ENCODE measurements at regions not wholly inside any gene's neighbourhood (a gene's known extent, or its start where the extent isn't known, plus 50 kb on each side); places are given as distances from the start of the nearest gene placed in this dataset.

DNA sequence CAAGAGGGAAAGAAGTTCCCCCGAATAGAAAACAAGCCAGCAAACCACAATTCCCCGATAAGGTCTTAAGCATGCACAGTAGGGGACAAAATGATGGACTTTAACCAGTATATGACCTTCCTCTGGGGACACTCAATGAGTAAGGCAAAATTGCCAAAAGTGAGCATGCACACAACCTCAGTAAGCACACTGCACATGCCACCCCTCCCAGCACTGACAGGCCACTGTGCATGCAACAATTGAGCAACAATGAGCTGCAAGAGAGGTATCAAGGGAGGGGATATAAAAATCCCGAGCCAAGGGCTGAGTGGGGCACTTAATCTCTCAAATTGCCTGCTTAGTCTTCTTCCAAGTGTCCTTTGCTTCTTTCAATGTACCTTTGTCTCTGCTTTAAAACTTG, 935.8 kb upstream of the SLC39A10 start:
- no peaks in the 10 kb centered on the region for H3K36me3 ChIP-seq (ENCODE audit: insufficient read depth, low read length)
- no peak overlapping the region for H2AFZ ChIP-seq (ENCODE audit: low read length)
- TF ChIP-seq, protein P1, sequence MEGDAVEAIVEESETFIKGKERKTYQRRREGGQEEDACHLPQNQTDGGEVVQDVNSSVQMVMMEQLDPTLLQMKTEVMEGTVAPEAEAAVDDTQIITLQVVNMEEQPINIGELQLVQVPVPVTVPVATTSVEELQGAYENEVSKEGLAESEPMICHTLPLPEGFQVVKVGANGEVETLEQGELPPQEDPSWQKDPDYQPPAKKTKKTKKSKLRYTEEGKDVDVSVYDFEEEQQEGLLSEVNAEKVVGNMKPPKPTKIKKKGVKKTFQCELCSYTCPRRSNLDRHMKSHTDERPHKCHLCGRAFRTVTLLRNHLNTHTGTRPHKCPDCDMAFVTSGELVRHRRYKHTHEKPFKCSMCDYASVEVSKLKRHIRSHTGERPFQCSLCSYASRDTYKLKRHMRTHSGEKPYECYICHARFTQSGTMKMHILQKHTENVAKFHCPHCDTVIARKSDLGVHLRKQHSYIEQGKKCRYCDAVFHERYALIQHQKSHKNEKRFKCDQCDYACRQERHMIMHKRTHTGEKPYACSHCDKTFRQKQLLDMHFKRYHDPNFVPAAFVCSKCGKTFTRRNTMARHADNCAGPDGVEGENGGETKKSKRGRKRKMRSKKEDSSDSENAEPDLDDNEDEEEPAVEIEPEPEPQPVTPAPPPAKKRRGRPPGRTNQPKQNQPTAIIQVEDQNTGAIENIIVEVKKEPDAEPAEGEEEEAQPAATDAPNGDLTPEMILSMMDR (conservative IDR thresholded peaks at IDR 0.05; ENCODE audit: low read length) = no peak
- no peak for TF ChIP-seq EZH2phosphoT487 (IDR thresholded peaks at IDR 0.05; ENCODE audit: borderline replicate concordance)
- no peaks in the 10 kb centered on the region for H3K79me2 ChIP-seq (ENCODE audit: insufficient read depth, low read length)
- no peak overlapping the region for H3K9ac ChIP-seq (ENCODE audit: low read depth, low read length, poor library complexity, severe bottlenecking)
- H3K4me2 ChIP-seq (ENCODE audit: low read depth, low read length, poor library complexity, severe bottlenecking) = no peak overlapping the region
- no peaks in the 10 kb centered on the region for H4K20me1 ChIP-seq (ENCODE audit: insufficient read depth, low read length, poor library complexity, severe bottlenecking)
- no peaks in the 10 kb centered on the region for H3F3A ChIP-seq (ENCODE audit: low read depth)
- H3K4me1 ChIP-seq (ENCODE audit: insufficient read depth, low read length, poor library complexity, severe bottlenecking) = no peaks in the 10 kb centered on the region
- H3K9me3 ChIP-seq (ENCODE audit: insufficient read depth, low read depth, low read length) = no peaks in the 10 kb centered on the region
- H3K4me3 ChIP-seq (ENCODE audit: low read length, poor library complexity, severe bottlenecking) = no peak overlapping the region
- H3K9me2 ChIP-seq (replicated peaks; ENCODE audit: low read depth, low read length) = no peaks in the 10 kb centered on the region
- no peaks in the 10 kb centered on the region for H3K27me3 ChIP-seq (ENCODE audit: insufficient read depth, low read length, poor library complexity, severe bottlenecking)

DNA sequence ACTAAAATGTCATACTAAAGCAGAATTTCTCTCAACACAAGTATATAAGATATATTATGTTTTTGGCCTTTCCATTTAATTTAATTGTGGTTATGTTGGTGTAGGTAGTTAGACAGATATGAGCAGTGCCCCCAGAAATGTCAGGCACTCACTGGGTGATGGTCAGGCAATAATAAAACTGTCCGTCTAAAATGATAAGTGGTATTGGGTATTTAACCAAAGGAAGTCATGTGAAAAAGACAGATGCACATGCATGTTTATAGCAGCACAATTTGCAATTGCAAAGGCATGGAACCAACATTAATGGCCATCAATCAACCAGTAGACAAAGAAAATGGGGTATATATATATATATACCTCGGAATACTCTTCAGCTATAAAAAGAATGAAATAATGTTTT, 936.6 kb upstream of the SLC39A10 start:
- Histone ChIP-seq H3K4me1 (ENCODE audit: insufficient read depth, low read length, poor library complexity, severe bottlenecking) (no peaks in the 10 kb centered on the region), H3K9me2 (replicated peaks; ENCODE audit: low read depth, low read length) (no peaks in the 10 kb centered on the region), H2AFZ (ENCODE audit: low read length) (no peak overlapping the region), H3K27me3 (ENCODE audit: insufficient read depth, low read length, poor library complexity, severe bottlenecking) (no peaks in the 10 kb centered on the region), H3F3A (ENCODE audit: low read depth) (no peaks in the 10 kb centered on the region), H3K4me2 (ENCODE audit: low read depth, low read length, poor library complexity, severe bottlenecking) (no peak overlapping the region), H3K9me3 (ENCODE audit: insufficient read depth, low read depth, low read length) (no peaks in the 10 kb centered on the region), H3K79me2 (ENCODE audit: insufficient read depth, low read length) (no peaks in the 10 kb centered on the region), H3K9ac (ENCODE audit: low read depth, low read length, poor library complexity, severe bottlenecking) (no peak overlapping the region), H3K4me3 (ENCODE audit: low read length, poor library complexity, severe bottlenecking) (no peak overlapping the region), H3K36me3 (ENCODE audit: insufficient read depth, low read length) (no peaks in the 10 kb centered on the region), H4K20me1 (ENCODE audit: insufficient read depth, low read length, poor library complexity, severe bottlenecking) (no peaks in the 10 kb centered on the region)
- TF ChIP-seq EZH2phosphoT487 (IDR thresholded peaks at IDR 0.05; ENCODE audit: borderline replicate concordance) = no peak
- TF ChIP-seq, protein P1 (conservative IDR thresholded peaks at IDR 0.05; ENCODE audit: low read length) = no peak

DNA sequence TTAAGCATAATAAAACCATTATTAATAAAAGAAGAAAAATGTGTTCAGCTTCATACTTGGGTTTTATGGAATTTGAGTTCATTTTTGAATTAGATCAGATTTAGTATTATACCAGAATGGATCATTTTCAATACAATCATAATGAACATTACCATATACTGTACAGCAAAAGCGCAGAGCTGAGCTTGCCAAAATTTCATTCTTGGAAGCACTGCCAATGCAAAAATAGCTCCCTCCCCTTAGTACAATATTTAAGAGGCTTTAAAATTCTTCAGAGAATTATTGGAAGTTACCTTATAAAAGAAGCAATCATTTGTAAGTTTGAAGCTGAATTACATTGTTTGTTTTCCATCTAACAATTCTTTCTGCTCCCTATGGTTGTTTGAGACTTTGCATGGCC, 938.1 kb upstream of the SLC39A10 start:
- Histone ChIP-seq H3K9me2 (replicated peaks; ENCODE audit: low read depth, low read length) (no peaks in the 10 kb centered on the region), H3F3A (ENCODE audit: low read depth) (no peaks in the 10 kb centered on the region), H3K36me3 (ENCODE audit: insufficient read depth, low read length) (no peaks in the 10 kb centered on the region), H3K79me2 (ENCODE audit: insufficient read depth, low read length) (no peaks in the 10 kb centered on the region), H3K4me3 (ENCODE audit: low read length, poor library complexity, severe bottlenecking) (no peak overlapping the region), H3K9me3 (ENCODE audit: insufficient read depth, low read depth, low read length) (no peaks in the 10 kb centered on the region), H3K9ac (ENCODE audit: low read depth, low read length, poor library complexity, severe bottlenecking) (no peak overlapping the region), H4K20me1 (ENCODE audit: insufficient read depth, low read length, poor library complexity, severe bottlenecking) (no peaks in the 10 kb centered on the region), H2AFZ (ENCODE audit: low read length) (no peak overlapping the region), H3K27me3 (ENCODE audit: insufficient read depth, low read length, poor library complexity, severe bottlenecking) (no peaks in the 10 kb centered on the region), H3K4me1 (ENCODE audit: insufficient read depth, low read length, poor library complexity, severe bottlenecking) (no peaks in the 10 kb centered on the region), H3K4me2 (ENCODE audit: low read depth, low read length, poor library complexity, severe bottlenecking) (no peak overlapping the region)
- TF ChIP-seq, protein P1 (conservative IDR thresholded peaks at IDR 0.05; ENCODE audit: low read length) = no peak
- TF ChIP-seq EZH2phosphoT487 (IDR thresholded peaks at IDR 0.05; ENCODE audit: borderline replicate concordance) = no peak
